ENCODE measurements at regions not wholly inside any gene's neighbourhood (a gene's known extent, or its start where the extent isn't known, plus 50 kb on each side); places are given as distances from the start of the nearest gene placed in this dataset.

GRCh38 chr4:66307641-66308438, 637.6 kb upstream of the EPHA5 start:
- TF ChIP-seq CTCF (IDR thresholded peaks at IDR 0.05) (no peak), POLR2AphosphoS5 (IDR thresholded peaks at IDR 0.05) (no peak), POLR2A (IDR thresholded peaks at IDR 0.05) (no peak), EP300 (IDR thresholded peaks at IDR 0.05) (no peak)
